GM21717 (cell line): ENCODE measurements at regions not wholly inside any gene's neighbourhood (a gene's known extent, or its start where the extent isn't known, plus 50 kb on each side); places are given as distances from the start of the nearest gene placed in this dataset.

Source experiments
- ATAC-seq: cut with Tn5 transposase; IDR thresholded peaks from one replicate; pipeline ENCODE4 v1.9.1; 2021; ENCODE audit warnings: mild to moderate bottlenecking, moderate library complexity; ENCODE audit not compliant: unreplicated experiment

DNA sequence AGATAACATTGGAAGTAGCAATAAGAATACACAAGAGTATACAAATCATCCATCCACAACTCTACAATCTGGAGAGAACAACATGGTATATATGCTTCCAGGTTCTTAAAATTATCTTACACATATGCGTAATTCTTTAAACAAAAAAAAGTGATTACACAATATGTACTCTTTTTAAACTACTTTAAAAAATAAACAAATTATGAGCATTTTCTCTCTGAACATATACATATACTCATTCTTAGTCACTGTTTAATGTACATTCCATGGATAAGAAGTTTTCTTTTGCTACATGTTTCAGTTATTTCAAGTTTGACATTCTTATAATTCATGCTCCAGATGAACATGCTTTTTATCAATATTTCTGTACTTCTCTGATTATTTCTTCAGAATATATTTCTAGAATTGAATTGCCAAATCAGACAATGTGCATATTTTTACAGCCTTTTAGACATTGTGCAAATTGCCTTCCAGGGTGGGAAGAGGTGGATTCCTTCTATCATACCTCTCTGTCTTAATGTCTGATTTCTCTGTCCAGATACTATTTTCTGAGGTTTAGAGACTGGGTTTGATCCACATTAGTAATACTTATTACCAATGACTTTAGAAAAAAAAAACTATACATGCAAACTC lies 551.6 kb downstream of the METTL15 start:
- no peak for ATAC-seq

DNA sequence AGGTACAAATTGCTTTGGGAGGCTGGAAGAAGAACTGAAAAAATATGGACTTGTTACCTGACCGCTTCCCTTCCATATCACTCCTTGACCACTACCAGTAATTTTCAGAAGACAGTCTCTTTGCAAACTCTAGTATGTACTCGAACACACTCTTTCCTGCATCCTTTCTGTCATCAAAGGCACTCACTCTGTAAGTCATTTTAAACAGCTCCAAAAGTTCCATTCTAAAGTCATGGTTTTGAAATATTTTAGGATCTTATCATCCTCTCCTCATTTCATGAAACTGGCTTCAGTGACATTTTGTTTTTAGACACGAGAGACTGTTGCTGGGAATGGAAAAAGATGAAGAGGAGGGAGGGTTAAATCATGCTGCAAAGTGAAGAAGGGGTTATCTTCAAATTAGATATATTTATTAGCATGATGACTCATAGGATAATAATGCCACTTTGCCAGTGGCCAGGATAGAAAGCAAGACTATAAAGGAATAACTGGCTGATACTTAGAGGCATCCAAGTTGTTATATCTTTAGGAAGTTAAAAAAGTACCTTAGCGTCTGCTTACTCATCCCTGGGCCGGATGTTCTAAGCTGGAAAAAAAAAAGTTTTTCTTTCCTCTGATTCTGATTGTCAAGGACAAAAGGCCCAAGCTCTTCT lies 549.3 kb downstream of the METTL15 start:
- ATAC-seq: no peak

- no peak for ATAC-seq
These were observed 546.0 kb downstream of the METTL15 start for GRCh38 chr11:28654191-28654590.

DNA sequence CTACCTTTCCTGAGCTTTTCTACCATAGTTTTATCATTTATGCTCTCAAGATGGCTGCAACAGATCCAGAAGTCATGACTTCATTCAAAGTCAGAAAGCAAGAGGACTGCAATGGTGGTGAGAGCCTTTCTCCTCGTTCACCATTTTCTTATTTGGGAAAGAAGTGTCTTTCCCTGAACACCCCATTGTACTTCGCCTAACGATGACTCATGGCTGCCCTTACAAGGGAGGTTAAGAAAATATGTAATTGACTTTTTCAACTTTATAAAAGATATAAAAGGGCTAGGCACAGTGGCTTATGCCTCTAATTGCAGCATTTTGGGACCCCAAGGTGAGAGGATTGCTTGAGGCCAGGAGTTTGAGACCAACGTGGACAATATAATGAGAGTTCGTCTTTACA lies 541.7 kb downstream of the METTL15 start:
- ATAC-seq: no peak

- no peak for ATAC-seq
These were observed 528.4 kb downstream of the METTL15 start for GRCh38 chr11:28636566-28636965.

GRCh38 chr11:28636033-28636432 lies 527.8 kb downstream of the METTL15 start:
- ATAC-seq: no peak

DNA sequence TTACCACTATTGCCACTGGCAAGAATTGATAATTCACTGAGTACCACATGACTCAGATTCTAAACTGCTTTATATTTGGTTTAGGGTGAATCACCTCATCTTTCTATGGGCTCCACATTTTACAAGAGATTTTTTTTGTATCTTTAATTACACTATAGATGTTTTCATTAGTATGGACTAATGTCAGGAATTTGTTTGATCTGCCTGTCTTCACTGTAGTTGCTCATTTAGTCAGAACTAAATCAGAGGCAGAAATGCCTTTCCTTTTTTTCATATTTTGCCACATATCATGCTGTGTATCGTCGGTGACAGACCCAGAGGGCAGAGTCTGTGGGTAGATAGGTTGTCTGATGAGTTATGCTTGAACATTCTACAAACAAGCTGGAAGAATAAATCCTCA lies 524.1 kb downstream of the METTL15 start:
- no peak for ATAC-seq

DNA sequence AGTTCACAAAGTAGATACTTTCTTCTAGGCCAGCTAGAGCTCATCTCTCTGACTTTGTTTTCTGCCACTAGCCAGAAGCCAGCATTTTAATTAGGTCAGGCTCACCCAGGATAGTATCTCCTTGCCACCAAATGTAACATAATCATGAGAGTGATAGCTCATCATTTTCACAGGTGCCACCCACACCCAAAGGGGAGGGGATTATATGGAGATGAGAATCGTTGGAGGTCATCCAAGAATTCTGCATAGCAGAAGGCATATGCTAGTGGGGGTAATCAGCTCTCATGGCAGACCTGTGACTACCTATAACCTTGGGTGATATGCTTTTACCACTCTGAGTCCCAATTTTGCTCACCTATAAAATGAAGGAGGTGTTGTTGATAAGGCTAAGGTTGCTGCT lies 523.0 kb downstream of the METTL15 start:
- no peak for ATAC-seq

DNA sequence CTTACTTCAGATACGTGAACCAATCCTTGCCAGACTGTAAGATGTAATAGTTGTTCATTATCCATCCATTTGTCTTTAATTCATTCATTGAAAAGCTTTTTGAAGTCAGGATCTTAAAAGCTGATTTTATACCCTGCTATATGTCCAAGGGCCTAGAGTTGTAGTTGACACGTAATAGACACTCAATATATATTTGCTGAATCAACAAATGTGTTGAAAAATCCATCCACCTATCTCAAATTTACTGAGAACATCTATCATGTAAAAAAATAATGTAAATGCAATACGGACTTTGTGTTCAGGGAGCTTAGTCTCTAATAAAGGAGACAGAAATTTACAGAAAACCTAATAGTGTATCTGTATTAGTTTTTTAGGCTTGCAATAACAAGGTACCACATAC lies 521.0 kb downstream of the METTL15 start:
- ATAC-seq: no peak

GRCh38 chr11:28628412-28628811 lies 520.2 kb downstream of the METTL15 start:
- ATAC-seq: no peak

- no peak for ATAC-seq
These were observed 519.6 kb downstream of the METTL15 start for GRCh38 chr11:28627690-28628255.

- ATAC-seq: no peak
These were observed 517.3 kb downstream of the METTL15 start for GRCh38 chr11:28625532-28625931.

DNA sequence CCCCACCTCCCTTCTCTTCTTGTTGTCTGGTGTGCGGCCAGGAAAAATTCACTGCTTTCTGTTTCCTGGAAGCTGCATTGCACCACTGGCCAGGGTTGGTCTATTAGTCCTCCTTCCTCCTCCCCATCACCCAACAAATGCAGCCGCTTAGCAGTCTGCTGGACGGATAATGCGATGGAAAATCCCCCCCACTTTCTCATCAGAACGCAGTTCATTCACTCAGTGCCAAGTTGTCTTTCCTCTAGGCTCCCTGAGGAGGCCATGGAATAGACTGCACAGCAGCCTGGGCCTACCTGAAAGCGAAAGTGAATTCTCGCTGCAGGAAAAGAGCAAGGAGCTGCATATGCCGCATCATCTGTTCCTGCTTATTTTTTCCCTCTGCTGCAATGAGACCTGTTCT lies 513.6 kb downstream of the METTL15 start:
- ATAC-seq: no peak

GRCh38 chr11:28619846-28620540 lies 511.8 kb downstream of the METTL15 start:
- ATAC-seq: no peak

DNA sequence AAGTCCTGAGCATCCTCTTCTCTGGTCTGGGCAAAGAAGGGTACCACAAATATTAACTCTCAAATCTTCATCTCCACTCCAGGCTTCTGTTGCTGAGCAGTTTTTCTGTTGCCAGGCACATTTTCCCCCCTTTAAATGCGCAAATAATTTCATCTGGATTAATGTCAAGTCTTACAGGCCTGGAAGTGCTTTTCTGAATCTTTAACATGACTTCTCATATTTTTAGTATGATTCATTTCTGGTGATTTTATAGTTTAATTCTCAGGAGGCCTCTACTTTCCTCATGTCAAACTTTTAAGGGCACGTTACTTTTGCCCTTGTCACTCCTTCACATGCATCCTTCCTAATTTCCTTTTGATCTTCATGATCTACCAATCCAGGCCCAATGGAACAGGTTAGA lies 510.2 kb downstream of the METTL15 start:
- ATAC-seq: no peak

- no peak for ATAC-seq
These were observed 508.2 kb downstream of the METTL15 start for GRCh38 chr11:28616160-28616965.

GRCh38 chr11:28615542-28615941 lies 507.4 kb downstream of the METTL15 start:
- no peak for ATAC-seq

DNA sequence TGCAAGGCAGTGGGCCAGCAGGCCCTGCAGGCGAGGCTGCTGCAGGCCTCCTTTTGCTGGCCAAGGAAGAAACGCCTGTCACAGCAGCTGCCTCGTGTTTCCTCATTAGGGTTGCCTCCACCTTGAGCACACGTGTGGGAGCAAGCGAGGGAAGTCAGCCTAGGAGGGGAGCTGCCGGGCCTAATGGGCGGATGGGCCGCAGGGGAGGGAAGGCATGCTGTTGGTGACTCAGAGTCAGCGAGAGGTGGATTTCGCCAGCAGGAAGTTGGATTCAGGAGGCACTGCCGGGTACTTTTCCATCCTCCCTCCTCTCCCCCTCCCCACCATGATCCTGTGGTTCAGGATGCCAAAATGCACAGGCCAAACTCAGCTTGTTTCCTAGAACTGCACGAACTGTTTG lies 498.7 kb downstream of the METTL15 start:
- no peak for ATAC-seq

DNA sequence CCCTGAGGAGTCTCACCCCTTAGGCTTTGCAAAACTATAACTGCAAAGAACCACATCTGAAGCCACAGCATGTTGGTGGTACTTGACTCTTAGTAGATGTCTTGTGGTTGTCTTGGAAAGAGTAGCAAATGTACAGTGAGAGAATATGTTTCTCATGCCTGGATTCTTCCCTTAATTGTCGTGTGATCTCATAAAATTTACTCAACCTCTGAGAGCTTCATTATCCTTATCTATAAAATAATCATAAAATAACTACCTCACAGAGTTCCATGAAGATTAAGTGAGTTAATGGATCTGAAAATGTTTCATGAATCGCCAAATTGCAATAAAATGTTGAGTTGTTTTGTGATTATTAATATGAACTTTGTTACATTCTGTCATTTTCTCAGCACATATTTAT lies 491.5 kb downstream of the METTL15 start:
- no peak for ATAC-seq

GRCh38 chr11:28598531-28598930 lies 490.3 kb downstream of the METTL15 start:
- ATAC-seq: no peak

GRCh38 chr11:28596816-28597215 lies 488.6 kb downstream of the METTL15 start:
- no peak for ATAC-seq
